ENCODE measurements at regions not wholly inside any gene's neighbourhood (a gene's known extent, or its start where the extent isn't known, plus 50 kb on each side); places are given as distances from the start of the nearest gene placed in this dataset.

DNA sequence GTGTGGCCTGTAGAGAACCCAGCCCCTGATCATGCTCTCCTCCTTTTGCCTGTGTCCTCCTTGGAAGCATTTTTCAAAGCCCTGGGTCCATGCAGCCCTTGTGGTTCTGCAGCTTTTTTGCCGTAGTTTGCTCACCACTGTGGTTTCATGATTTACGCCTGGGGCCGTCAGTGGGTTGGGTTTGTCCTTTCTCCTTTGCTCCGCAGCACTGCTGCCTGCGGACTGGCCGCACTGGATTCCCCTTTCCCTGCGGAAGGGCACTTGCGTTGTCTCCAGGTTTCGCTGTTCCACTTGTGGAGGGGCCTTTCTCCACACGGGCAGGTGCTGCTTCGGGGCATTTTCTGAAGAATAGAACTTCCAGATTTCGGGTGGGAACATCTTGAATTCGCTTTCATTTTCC lies 1260.9 kb downstream of the BRD1 start:
- H3K36me3 ChIP-seq (ENCODE audit: control insufficient read depth in 2 of 2, insufficient read depth in 2 of 2, low read length in 2 of 2) = no peaks in the 10 kb centered on the region
- H3K9ac ChIP-seq (ENCODE audit: low read depth in 1 of 2, low read length in 2 of 2) = no peak overlapping the region
- no peaks in the 10 kb centered on the region for H3K4me1 ChIP-seq (ENCODE audit: control insufficient read depth in 2 of 2, insufficient read depth in 2 of 2, low read length in 2 of 2)
- no peak overlapping the region for H3K27ac ChIP-seq (ENCODE audit: low read depth in 2 of 2, low read length in 2 of 2)
- H3K9me3 ChIP-seq (ENCODE audit: control insufficient read depth in 2 of 2, low read length in 2 of 2) = no peaks in the 10 kb centered on the region
- no peak overlapping the region for H3K4me3 ChIP-seq (ENCODE audit: low read length in 2 of 2)
- H3K27me3 ChIP-seq (ENCODE audit: control insufficient read depth in 2 of 2, insufficient read depth in 2 of 2, low read length in 2 of 2) = no peaks in the 10 kb centered on the region

DNA sequence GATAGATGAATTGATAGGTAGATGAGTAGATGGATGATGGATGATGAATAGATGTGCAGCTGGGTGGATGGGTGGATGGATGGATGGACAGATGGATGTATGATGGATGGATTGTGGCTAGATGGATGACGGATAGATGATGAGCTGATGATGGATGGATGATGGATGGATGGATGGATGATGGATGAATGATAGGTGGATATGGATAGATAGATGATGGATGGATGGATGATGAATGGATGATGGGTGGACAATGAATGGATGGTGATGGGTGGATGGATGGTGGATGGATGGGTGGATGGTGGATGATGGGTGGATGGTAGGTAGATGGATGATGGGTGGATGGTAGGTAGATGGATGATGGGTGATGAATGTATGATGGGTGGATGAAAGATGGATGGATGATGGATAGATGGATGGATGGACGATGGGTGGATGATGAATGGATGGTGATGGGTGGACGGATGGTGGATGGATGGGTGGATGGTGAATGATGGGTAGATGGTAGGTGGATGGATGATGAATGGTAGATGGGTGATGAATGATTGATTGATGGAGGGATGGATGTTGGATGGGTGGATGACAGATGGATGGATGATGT lies 1261.7 kb downstream of the BRD1 start:
- no peak overlapping the region for H3K4me3 ChIP-seq (ENCODE audit: low read length in 2 of 2)
- H3K27ac ChIP-seq (ENCODE audit: low read depth in 2 of 2, low read length in 2 of 2) = no peak overlapping the region
- no peaks in the 10 kb centered on the region for H3K9me3 ChIP-seq (ENCODE audit: control insufficient read depth in 2 of 2, low read length in 2 of 2)
- no peaks in the 10 kb centered on the region for H3K27me3 ChIP-seq (ENCODE audit: control insufficient read depth in 2 of 2, insufficient read depth in 2 of 2, low read length in 2 of 2)
- H3K36me3 ChIP-seq (ENCODE audit: control insufficient read depth in 2 of 2, insufficient read depth in 2 of 2, low read length in 2 of 2) = no peaks in the 10 kb centered on the region
- H3K4me1 ChIP-seq (ENCODE audit: control insufficient read depth in 2 of 2, insufficient read depth in 2 of 2, low read length in 2 of 2) = no peaks in the 10 kb centered on the region
- H3K9ac ChIP-seq (ENCODE audit: low read depth in 1 of 2, low read length in 2 of 2) = no peak overlapping the region

DNA sequence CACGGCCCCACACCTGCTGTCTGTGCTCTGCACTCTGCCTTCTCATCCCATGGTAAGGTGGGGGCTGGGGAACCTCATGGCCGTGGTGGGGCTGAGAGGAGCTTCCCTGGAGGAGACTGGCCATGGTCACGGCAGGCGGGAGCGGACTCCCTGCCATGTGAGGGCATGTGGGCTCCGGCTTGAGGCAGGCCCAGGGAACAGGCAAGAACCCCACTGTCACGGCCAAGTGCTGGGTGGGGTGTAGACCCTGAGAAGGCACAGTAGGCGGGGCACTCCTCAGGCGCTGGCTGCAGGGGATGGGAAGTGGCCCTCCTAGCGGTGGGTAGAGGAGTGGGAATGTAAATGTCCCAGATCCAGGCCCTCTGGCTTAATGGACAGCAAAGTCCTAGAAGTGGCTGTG lies 1262.7 kb downstream of the BRD1 start:
- Histone ChIP-seq H3K9me3 (ENCODE audit: control insufficient read depth in 2 of 2, low read length in 2 of 2) (no peaks in the 10 kb centered on the region), H3K27me3 (ENCODE audit: control insufficient read depth in 2 of 2, insufficient read depth in 2 of 2, low read length in 2 of 2) (no peaks in the 10 kb centered on the region)

DNA sequence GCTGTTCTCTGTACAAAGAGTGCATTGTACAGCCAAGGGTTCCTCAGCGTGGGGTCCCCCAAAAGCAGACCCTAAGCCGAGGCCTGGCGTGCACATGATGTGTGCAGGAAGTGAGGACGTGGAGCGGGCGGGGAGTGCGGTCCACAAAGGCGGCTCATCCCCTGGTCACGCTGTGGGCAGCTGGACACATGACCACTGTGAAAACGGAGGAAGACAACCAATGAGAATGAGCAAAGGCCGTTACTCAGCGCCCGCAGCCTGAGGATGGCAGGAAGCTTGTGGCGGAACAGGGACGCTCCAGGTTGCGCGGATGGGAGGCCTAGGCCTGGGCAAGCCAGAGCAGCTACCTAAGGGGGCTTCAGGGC lies 1263.7 kb downstream of the BRD1 start:
- Histone ChIP-seq H3K4me1 (ENCODE audit: control insufficient read depth in 2 of 2, insufficient read depth in 2 of 2, low read length in 2 of 2) (no peaks in the 10 kb centered on the region), H3K9me3 (ENCODE audit: control insufficient read depth in 2 of 2, low read length in 2 of 2) (no peaks in the 10 kb centered on the region), H3K27me3 (ENCODE audit: control insufficient read depth in 2 of 2, insufficient read depth in 2 of 2, low read length in 2 of 2) (no peaks in the 10 kb centered on the region), H3K4me3 (ENCODE audit: low read length in 2 of 2) (no peak overlapping the region), H3K9ac (ENCODE audit: low read depth in 1 of 2, low read length in 2 of 2) (no peak overlapping the region), H3K36me3 (ENCODE audit: control insufficient read depth in 2 of 2, insufficient read depth in 2 of 2, low read length in 2 of 2) (no peaks in the 10 kb centered on the region), H3K27ac (ENCODE audit: low read depth in 2 of 2, low read length in 2 of 2) (no peak overlapping the region)

More for the DNA sequence above, 1262.7 kb downstream of the BRD1 start:
- Histone ChIP-seq H3K27ac (ENCODE audit: low read depth in 2 of 2, low read length in 2 of 2) (no peak overlapping the region), H3K4me1 (ENCODE audit: control insufficient read depth in 2 of 2, insufficient read depth in 2 of 2, low read length in 2 of 2) (no peaks in the 10 kb centered on the region), H3K4me3 (ENCODE audit: low read length in 2 of 2) (no peak overlapping the region), H3K36me3 (ENCODE audit: control insufficient read depth in 2 of 2, insufficient read depth in 2 of 2, low read length in 2 of 2) (no peaks in the 10 kb centered on the region), H3K9ac (ENCODE audit: low read depth in 1 of 2, low read length in 2 of 2) (no peak overlapping the region)

DNA sequence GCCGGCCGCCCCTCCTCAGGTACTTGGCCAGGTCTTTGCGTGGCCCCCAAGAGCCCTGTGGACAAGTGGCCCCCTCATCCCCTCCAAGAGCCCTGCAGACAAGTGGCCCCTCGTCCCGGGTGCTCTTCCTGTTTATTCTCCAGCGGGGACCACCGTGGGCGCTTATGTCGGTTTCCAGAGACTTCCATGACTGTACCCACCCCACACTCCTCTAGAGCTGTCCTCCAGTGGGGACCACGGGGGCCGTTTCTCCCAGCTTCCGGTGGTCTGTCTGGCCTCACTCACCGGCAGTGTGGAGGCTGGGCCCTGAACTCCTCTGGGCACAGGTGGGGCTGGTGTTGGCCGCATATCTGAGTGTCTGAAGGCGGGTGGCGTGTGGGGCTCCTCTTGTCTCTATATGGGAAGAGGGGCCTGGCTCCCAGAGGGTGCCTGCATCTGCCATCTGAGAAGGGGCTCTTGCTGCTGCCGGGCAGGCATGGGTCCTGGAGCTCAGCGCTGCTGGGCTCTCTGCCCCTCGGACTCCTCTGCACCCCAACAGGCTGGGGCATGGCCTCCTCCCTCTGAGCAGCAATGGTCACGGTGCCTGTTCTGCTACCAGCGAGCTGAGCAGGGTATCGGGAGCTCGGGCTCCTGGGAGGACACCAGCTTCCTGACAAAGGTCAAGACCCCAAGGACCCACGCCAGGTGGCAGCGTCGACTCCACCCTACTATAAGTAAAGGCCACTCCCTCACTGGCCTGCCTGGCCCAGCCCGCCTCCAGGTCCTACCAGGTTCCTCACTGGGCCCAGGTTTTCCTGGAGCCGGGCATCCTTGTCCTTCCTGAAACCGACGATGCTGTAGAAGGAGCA lies 1264.3 kb downstream of the BRD1 start:
- Histone ChIP-seq H3K9ac (ENCODE audit: low read depth in 1 of 2, low read length in 2 of 2) (no peak overlapping the region), H3K27ac (ENCODE audit: low read depth in 2 of 2, low read length in 2 of 2) (no peak overlapping the region), H3K36me3 (ENCODE audit: control insufficient read depth in 2 of 2, insufficient read depth in 2 of 2, low read length in 2 of 2) (no peaks in the 10 kb centered on the region), H3K4me1 (ENCODE audit: control insufficient read depth in 2 of 2, insufficient read depth in 2 of 2, low read length in 2 of 2) (no peaks in the 10 kb centered on the region), H3K27me3 (ENCODE audit: control insufficient read depth in 2 of 2, insufficient read depth in 2 of 2, low read length in 2 of 2) (no peaks in the 10 kb centered on the region), H3K9me3 (ENCODE audit: control insufficient read depth in 2 of 2, low read length in 2 of 2) (no peaks in the 10 kb centered on the region), H3K4me3 (ENCODE audit: low read length in 2 of 2) (no peak overlapping the region)

DNA sequence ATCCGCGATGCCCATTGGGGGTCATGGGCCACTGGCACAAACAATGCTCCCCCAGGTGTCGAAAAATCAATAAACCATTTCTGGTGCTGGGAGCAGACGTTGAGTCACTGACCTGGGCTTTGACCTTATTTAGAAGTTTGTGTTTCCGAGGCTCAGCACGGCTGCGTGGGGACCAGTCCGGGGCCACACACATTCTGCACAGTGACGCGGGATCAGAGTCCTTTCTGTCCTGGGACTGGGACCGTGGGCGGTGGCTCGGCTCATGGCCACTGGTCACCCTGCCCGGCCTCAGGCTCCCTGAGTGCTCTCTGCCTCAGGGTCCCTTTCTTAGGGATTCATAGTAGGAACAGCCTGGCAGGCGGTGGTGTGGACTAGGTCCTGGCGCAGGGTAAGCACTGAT lies 1266.0 kb downstream of the BRD1 start:
- H3K27me3 ChIP-seq (ENCODE audit: control insufficient read depth in 2 of 2, insufficient read depth in 2 of 2, low read length in 2 of 2) = no peaks in the 10 kb centered on the region
- H3K36me3 ChIP-seq (ENCODE audit: control insufficient read depth in 2 of 2, insufficient read depth in 2 of 2, low read length in 2 of 2) = no peaks in the 10 kb centered on the region

DNA sequence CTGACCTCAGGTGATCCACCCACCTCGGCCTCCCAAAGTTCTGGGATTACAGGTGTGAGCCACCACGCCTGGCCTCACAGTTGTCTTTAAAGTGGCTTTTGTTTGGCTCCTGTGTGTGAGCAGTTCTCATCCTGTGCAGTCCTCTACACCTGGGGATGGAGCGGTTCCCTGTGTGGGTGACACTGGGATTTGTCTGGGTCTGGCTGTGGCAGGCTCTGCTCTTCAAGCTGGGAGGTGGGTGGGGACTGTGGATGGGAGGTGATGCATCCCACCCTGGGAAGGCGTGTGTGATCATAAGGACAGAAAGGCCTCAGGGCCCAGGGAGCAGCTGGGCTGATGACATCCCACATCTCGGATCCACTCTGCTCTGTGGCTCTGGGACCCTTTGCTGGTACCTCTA lies 1266.8 kb downstream of the BRD1 start:
- Histone ChIP-seq H3K4me3 (ENCODE audit: low read length in 2 of 2) (no peak overlapping the region), H3K27me3 (ENCODE audit: control insufficient read depth in 2 of 2, insufficient read depth in 2 of 2, low read length in 2 of 2) (no peaks in the 10 kb centered on the region), H3K9ac (ENCODE audit: low read depth in 1 of 2, low read length in 2 of 2) (no peak overlapping the region), H3K27ac (ENCODE audit: low read depth in 2 of 2, low read length in 2 of 2) (no peak overlapping the region), H3K4me1 (ENCODE audit: control insufficient read depth in 2 of 2, insufficient read depth in 2 of 2, low read length in 2 of 2) (no peaks in the 10 kb centered on the region), H3K36me3 (ENCODE audit: control insufficient read depth in 2 of 2, insufficient read depth in 2 of 2, low read length in 2 of 2) (no peaks in the 10 kb centered on the region), H3K9me3 (ENCODE audit: control insufficient read depth in 2 of 2, low read length in 2 of 2) (no peaks in the 10 kb centered on the region)

More for the DNA sequence above, 1266.0 kb downstream of the BRD1 start:
- Histone ChIP-seq H3K4me1 (ENCODE audit: control insufficient read depth in 2 of 2, insufficient read depth in 2 of 2, low read length in 2 of 2) (no peaks in the 10 kb centered on the region), H3K4me3 (ENCODE audit: low read length in 2 of 2) (no peak overlapping the region), H3K27ac (ENCODE audit: low read depth in 2 of 2, low read length in 2 of 2) (no peak overlapping the region), H3K9ac (ENCODE audit: low read depth in 1 of 2, low read length in 2 of 2) (no peak overlapping the region), H3K9me3 (ENCODE audit: control insufficient read depth in 2 of 2, low read length in 2 of 2) (no peaks in the 10 kb centered on the region)

DNA sequence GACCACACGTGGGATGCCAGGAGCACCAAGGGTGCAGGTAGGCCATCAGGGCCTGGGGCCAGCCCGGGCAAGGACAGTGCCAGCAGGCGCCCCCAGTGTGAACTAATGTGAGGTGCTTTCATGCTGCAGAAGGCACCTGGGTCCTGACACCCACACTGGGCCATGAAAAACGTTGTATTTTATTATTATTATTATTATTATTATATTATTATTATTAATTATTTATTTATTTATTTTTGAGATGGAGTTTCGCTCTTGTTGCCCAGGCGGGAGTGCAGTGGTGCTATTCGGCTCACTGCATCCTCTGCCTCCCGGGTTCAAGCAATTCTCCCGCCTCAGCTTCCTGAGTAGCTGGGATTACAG lies 1267.3 kb downstream of the BRD1 start:
- H3K27ac ChIP-seq (ENCODE audit: low read depth in 2 of 2, low read length in 2 of 2) = no peak overlapping the region
- no peaks in the 10 kb centered on the region for H3K4me1 ChIP-seq (ENCODE audit: control insufficient read depth in 2 of 2, insufficient read depth in 2 of 2, low read length in 2 of 2)
- no peaks in the 10 kb centered on the region for H3K27me3 ChIP-seq (ENCODE audit: control insufficient read depth in 2 of 2, insufficient read depth in 2 of 2, low read length in 2 of 2)
- H3K36me3 ChIP-seq (ENCODE audit: control insufficient read depth in 2 of 2, insufficient read depth in 2 of 2, low read length in 2 of 2) = no peaks in the 10 kb centered on the region
- no peaks in the 10 kb centered on the region for H3K9me3 ChIP-seq (ENCODE audit: control insufficient read depth in 2 of 2, low read length in 2 of 2)
- no peak overlapping the region for H3K4me3 ChIP-seq (ENCODE audit: low read length in 2 of 2)
- no peak overlapping the region for H3K9ac ChIP-seq (ENCODE audit: low read depth in 1 of 2, low read length in 2 of 2)

DNA sequence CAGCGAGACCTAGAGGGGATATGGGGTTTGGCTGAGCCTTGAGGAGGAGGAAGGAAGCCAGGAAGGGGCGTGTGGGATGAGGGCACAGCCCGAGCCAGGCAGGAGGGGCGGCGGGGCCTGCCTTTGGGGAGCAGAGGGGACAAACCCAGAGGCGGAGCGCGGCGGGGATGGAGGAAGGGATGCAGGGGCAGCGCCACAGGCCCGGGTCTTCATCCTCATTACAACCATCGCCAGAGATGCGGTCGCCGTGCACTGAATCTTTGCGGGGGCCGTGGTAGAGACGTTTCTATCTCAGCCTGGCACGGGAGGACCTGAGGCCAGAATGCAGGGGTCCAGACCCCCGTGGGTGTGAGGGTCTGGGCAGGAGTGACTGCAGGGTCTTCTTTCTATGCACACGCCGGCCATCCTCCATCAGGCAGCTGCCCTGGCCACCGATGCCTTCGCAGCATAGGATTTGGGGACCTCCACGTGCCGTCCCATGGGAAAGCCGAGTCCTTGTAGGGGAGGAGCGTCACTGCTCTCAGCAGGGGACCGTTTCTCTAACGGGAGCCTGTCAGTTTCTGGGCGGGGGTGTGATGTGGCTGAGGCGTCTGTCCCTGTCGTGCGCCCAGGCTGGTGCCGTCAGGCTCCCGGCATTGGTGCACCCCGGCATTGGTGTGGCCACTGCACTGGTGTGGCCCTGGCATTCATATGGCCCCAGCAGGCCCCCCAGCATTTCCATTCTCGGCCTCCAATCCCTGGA lies 1267.9 kb downstream of the BRD1 start:
- no peaks in the 10 kb centered on the region for H3K36me3 ChIP-seq (ENCODE audit: control insufficient read depth in 2 of 2, insufficient read depth in 2 of 2, low read length in 2 of 2)
- H3K4me1 ChIP-seq (ENCODE audit: control insufficient read depth in 2 of 2, insufficient read depth in 2 of 2, low read length in 2 of 2) = no peaks in the 10 kb centered on the region
- H3K27ac ChIP-seq (ENCODE audit: low read depth in 2 of 2, low read length in 2 of 2) = no peak overlapping the region
- H3K27me3 ChIP-seq (ENCODE audit: control insufficient read depth in 2 of 2, insufficient read depth in 2 of 2, low read length in 2 of 2) = no peaks in the 10 kb centered on the region
- H3K9me3 ChIP-seq (ENCODE audit: control insufficient read depth in 2 of 2, low read length in 2 of 2) = no peaks in the 10 kb centered on the region
- H3K9ac ChIP-seq (ENCODE audit: low read depth in 1 of 2, low read length in 2 of 2) = no peak overlapping the region
- H3K4me3 ChIP-seq (ENCODE audit: low read length in 2 of 2) = no peak overlapping the region
